ENCODE measurements at regions not wholly inside any gene's neighbourhood (a gene's known extent, or its start where the extent isn't known, plus 50 kb on each side); places are given as distances from the start of the nearest gene placed in this dataset.

DNA sequence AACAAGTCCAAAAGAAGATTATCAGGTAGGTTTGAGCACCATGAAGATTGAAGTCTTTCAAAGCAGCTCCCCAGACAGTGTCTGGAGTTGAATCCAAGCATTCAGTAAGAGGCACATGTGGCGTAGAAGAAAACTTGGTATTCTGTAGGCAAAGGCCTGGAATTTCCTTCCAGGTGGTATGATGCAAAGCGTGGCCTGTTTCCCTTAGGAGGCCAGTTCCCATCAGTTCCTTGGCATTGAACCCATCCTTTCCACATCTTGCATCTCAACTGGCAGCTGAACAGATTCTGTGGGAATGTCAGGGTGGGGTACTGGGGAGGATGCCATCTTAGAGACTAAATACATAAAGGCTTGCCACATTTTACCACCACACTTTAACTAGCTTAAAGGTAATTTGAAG, 516.0 kb downstream of the BTBD3 start:
- no peak for TF ChIP-seq CTCF (IDR thresholded peaks at IDR 0.05; ENCODE audit: low read depth, low read length, missing input control)
- no peak for TF ChIP-seq FOXA1 (IDR thresholded peaks at IDR 0.05)
- TF ChIP-seq, protein P1, sequence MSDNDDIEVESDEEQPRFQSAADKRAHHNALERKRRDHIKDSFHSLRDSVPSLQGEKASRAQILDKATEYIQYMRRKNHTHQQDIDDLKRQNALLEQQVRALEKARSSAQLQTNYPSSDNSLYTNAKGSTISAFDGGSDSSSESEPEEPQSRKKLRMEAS (IDR thresholded peaks at IDR 0.05), result no peak
- no peak for TF ChIP-seq RXRA (IDR thresholded peaks at IDR 0.05)
- no peak for TF ChIP-seq TAF1 (conservative IDR thresholded peaks at IDR 0.05)
- TF ChIP-seq REST (IDR thresholded peaks at IDR 0.05), result no peak
- no peak for TF ChIP-seq YY1 (IDR thresholded peaks at IDR 0.05)
- TF ChIP-seq RAD21 (IDR thresholded peaks at IDR 0.05), result no peak
- TF ChIP-seq HNF4G (IDR thresholded peaks at IDR 0.05), result no peak
- TF ChIP-seq SP1 (IDR thresholded peaks at IDR 0.05), result no peak
- no peak for TF ChIP-seq GABPA (IDR thresholded peaks at IDR 0.05 in 1 of 2, conservative IDR thresholded peaks at IDR 0.05 in 1 of 2)
- no peak for TF ChIP-seq HNF4A (conservative IDR thresholded peaks at IDR 0.05)
- TF ChIP-seq JUND (IDR thresholded peaks at IDR 0.05), result no peak
- TF ChIP-seq ATF3 (IDR thresholded peaks at IDR 0.05), result no peak
